AG04450 (cell line): ENCODE measurements at regions not wholly inside any gene's neighbourhood (a gene's known extent, or its start where the extent isn't known, plus 50 kb on each side); places are given as distances from the start of the nearest gene placed in this dataset.

Experiments used
- CTCF ChIA-PET: fragments of 300-600, 350-600 bp; formaldehyde crosslinking; extraction: SDS; loops from one replicate; lab custom pipeline; 2022; ENCODE audit warnings: antibody characterized with exemption, inconsistent platforms; lab: Charles Lee
- POLR2A ChIA-PET: fragments of 350-600 bp; formaldehyde crosslinking; extraction: SDS; loops from one replicate; lab custom pipeline; 2021; ENCODE audit warnings: antibody characterized with exemption, inconsistent platforms; lab: Yijun Ruan, JAX
- DNase-seq: peaks from one replicate; pipeline ENCODE4 v3.0.0-alpha.2; 2011; ENCODE audit warnings: low read depth, low spot score
- H3K27ac ChIP-seq: one replicate; pipeline ENCODE4 v1.5.1; 2012; ENCODE audit warnings: low read depth, low read length, control low read depth
- H3K27me3 ChIP-seq: one replicate; pipeline ENCODE4 v1.6.0; 2012; ENCODE audit warnings: low read length; ENCODE audit not compliant: control insufficient read depth, insufficient read depth
- H3K4me3 ChIP-seq: 2 replicates; pipeline ENCODE4 v1.5.1; 2011; ENCODE audit warnings: mild to moderate bottlenecking, low read depth, low read length, control low read depth
- H3K9me3 ChIP-seq: 2 replicates; pipeline ENCODE4 v1.5.1; 2012; ENCODE audit warnings: low read length; ENCODE audit not compliant: control insufficient read depth, insufficient read depth
- CTCF ChIP-seq: IDR thresholded peaks from 2 replicates; pipeline ENCODE4 v1.5.1; 2011; ENCODE audit warnings: low read depth, low read length, control low read depth, inconsistent platforms

GRCh38 chr1:224492015-224492414, 57.4 kb upstream of the WDR26 start:
- H3K27me3 ChIP-seq = no peaks in the 10 kb centered on the region
- ChIA-PET CTCF (no interaction called here), POLR2A (no interaction called here)
- no peak for DNase-seq
- no peaks in the 10 kb centered on the region; the same call in 1 of the 2 replicates for H3K9me3 ChIP-seq
- no peak overlapping the region for H3K27ac ChIP-seq
- no peak for TF ChIP-seq CTCF
- H3K4me3 ChIP-seq = no peak overlapping the region

GRCh38 chr1:224492632-224493031, 58.0 kb upstream of the WDR26 start:
- POLR2A ChIA-PET = no interaction called here
- Histone ChIP-seq H3K27ac (no peak overlapping the region), H3K27me3 (no peaks in the 10 kb centered on the region), H3K4me3 (no peak overlapping the region), H3K9me3 (no peaks in the 10 kb centered on the region; the same call in 1 of the 2 replicates)
- CTCF ChIA-PET = no interaction called here
- TF ChIP-seq CTCF = no peak
- no peak for DNase-seq

- TF ChIP-seq CTCF = no peak
- H3K27me3 ChIP-seq = no peaks in the 10 kb centered on the region
- ChIA-PET CTCF (no interaction called here), POLR2A (no interaction called here)
- no peak overlapping the region for H3K27ac ChIP-seq
- no peak overlapping the region for H3K4me3 ChIP-seq
- no peak for DNase-seq
- no peaks in the 10 kb centered on the region; the same call in 1 of the 2 replicates for H3K9me3 ChIP-seq
Measured at GRCh38 chr1:224493269-224493668, 58.7 kb upstream of the WDR26 start.

GRCh38 chr1:224494343-224494742, 59.7 kb upstream of the WDR26 start:
- Histone ChIP-seq H3K27ac (no peak overlapping the region), H3K9me3 (no peaks in the 10 kb centered on the region), H3K4me3 (no peak overlapping the region), H3K27me3 (no peaks in the 10 kb centered on the region)
- POLR2A ChIA-PET = no interaction called here
- CTCF ChIA-PET = no interaction called here
- no peak for TF ChIP-seq CTCF
- no peak for DNase-seq

- Histone ChIP-seq H3K4me3 (no peak overlapping the region), H3K27me3 (no peaks in the 10 kb centered on the region), H3K9me3 (no peaks in the 10 kb centered on the region), H3K27ac (no peak overlapping the region)
- ChIA-PET POLR2A (no interaction called here), CTCF (no interaction called here)
- no peak for DNase-seq
- no peak for TF ChIP-seq CTCF
Measured at GRCh38 chr1:224495866-224496265, 61.3 kb upstream of the WDR26 start.
